ENCODE measurements at regions not wholly inside any gene's neighbourhood (a gene's known extent, or its start where the extent isn't known, plus 50 kb on each side); places are given as distances from the start of the nearest gene placed in this dataset.

DNA sequence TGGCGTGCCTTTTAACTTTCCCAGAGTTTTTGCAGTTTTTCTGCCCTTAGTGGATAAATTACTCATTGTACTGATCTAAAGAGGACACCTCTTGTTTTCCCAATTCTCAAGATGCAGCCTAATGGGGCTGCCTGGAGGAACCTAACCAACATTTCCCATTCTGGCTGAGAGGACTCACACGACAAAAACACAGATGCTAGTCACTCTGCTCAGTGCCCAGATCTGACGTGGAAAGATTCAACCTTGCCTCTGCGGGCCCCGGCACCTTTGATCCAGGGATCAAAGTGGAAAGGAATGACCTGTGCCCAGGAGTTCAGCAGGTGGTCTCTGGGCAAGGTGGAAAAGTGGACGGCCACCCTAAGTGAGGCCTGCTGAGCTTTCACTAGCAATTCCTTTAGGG is 162.4 kb upstream of the FMN2 start:
- ChIA-PET CTCF (interaction anchor here (1.1 to 1.3 kb wide), 2 partner anchors 23 to 32 kb away, joined by 4 read pairs; no protein-coding TSS in a partner anchor), POLR2A (no interaction called here)
- TF ChIP-seq, protein P1, sequence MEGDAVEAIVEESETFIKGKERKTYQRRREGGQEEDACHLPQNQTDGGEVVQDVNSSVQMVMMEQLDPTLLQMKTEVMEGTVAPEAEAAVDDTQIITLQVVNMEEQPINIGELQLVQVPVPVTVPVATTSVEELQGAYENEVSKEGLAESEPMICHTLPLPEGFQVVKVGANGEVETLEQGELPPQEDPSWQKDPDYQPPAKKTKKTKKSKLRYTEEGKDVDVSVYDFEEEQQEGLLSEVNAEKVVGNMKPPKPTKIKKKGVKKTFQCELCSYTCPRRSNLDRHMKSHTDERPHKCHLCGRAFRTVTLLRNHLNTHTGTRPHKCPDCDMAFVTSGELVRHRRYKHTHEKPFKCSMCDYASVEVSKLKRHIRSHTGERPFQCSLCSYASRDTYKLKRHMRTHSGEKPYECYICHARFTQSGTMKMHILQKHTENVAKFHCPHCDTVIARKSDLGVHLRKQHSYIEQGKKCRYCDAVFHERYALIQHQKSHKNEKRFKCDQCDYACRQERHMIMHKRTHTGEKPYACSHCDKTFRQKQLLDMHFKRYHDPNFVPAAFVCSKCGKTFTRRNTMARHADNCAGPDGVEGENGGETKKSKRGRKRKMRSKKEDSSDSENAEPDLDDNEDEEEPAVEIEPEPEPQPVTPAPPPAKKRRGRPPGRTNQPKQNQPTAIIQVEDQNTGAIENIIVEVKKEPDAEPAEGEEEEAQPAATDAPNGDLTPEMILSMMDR (IDR thresholded peaks at IDR 0.05; ENCODE audit: control extremely low read depth, extremely low read depth, low read depth, missing control alignments) = no peak

GRCh38 chr1:239930686-239931262 is 160.9 kb upstream of the FMN2 start:
- POLR2A ChIA-PET = no interaction called here
- no peak for DNase-seq (ENCODE audit: extremely low spot score)
- CTCF ChIA-PET = interaction anchor here (1.2 kb wide), 1 partner anchor 33 kb away, joined by 3 read pairs; no protein-coding TSS in a partner anchor
- TF ChIP-seq, protein P1 (IDR thresholded peaks at IDR 0.05; ENCODE audit: control extremely low read depth, extremely low read depth, low read depth, missing control alignments) = no peak

More for the DNA sequence above, 162.4 kb upstream of the FMN2 start:
- DNase-seq (ENCODE audit: extremely low spot score) = no peak

DNA sequence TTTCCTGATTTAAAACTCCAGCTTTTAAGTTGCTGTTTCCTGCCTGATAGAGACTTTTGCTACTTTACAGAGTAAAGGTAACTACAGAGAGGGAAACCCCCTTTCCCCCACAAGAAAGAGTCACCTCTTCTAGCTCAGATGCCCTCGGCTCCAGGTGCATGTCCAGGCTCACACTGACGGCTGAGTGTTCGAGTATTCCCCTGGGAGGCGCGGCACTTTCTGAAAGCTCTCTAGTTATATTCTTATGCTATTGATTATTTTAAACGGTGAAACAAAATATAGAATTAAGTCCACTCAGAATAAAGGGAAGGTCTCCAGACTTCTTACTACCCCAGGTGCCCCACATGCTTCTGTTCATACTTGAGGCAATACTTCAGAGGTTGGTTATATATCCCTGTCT is 160.3 kb upstream of the FMN2 start:
- DNase-seq (ENCODE audit: extremely low spot score) = no peak
- POLR2A ChIA-PET = no interaction called here

DNA sequence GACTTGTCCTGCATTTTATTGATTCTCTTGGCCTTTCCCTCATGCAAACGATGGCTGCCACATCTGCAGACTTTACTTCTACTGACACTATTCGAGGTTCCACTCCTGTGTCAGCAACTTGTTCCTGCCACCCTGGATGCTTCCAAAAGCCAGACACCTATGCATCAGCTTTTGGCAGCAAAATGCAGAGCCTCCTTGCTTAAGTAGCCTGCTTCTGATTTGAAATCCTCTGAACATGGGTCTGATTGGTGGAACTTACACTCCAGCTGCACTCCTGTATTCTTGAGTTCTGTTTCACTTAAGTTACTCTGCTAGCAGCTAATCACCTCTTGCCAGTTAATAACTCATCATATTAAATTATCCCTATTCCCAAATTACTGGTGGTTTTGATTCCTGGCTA is 152.1 kb upstream of the FMN2 start:
- POLR2A ChIA-PET = no interaction called here
- TF ChIP-seq, protein P1 (IDR thresholded peaks at IDR 0.05; ENCODE audit: control extremely low read depth, extremely low read depth, low read depth, missing control alignments) = no peak
- CTCF ChIA-PET = interaction anchor here (1.0 kb wide), 1 partner anchor 13 kb away, joined by 3 read pairs; no protein-coding TSS in a partner anchor
- DNase-seq (ENCODE audit: extremely low spot score) = no peak

More for the DNA sequence above, 160.3 kb upstream of the FMN2 start:
- CTCF ChIA-PET = interaction anchor here (1.2 kb wide), 1 partner anchor 33 kb away, joined by 3 read pairs; no protein-coding TSS in a partner anchor
- TF ChIP-seq, protein P1 (IDR thresholded peaks at IDR 0.05; ENCODE audit: control extremely low read depth, extremely low read depth, low read depth, missing control alignments) = no peak

GRCh38 chr1:239943761-239944160 is 147.9 kb upstream of the FMN2 start:
- CTCF ChIA-PET = no interaction called here
- POLR2A ChIA-PET = no interaction called here
- TF ChIP-seq, protein P1 (IDR thresholded peaks at IDR 0.05; ENCODE audit: control extremely low read depth, extremely low read depth, low read depth, missing control alignments) = no peak
- no peak for DNase-seq (ENCODE audit: extremely low spot score)

- TF ChIP-seq, protein P1 (IDR thresholded peaks at IDR 0.05; ENCODE audit: control extremely low read depth, extremely low read depth, low read depth, missing control alignments) = no peak
- no peak for DNase-seq (ENCODE audit: extremely low spot score)
- POLR2A ChIA-PET = no interaction called here
- CTCF ChIA-PET = no interaction called here
Measured at GRCh38 chr1:239944666-239945065, 147.0 kb upstream of the FMN2 start.

Measured in GM10248 (cell line).